ENCODE measurements at regions not wholly inside any gene's neighbourhood (a gene's known extent, or its start where the extent isn't known, plus 50 kb on each side); places are given as distances from the start of the nearest gene placed in this dataset.
"Not testable (repeated sequence)": the region's sequence is repeated elsewhere in the genome, so short reads cannot be mapped to it uniquely, and the experiment has no call there.

DNA sequence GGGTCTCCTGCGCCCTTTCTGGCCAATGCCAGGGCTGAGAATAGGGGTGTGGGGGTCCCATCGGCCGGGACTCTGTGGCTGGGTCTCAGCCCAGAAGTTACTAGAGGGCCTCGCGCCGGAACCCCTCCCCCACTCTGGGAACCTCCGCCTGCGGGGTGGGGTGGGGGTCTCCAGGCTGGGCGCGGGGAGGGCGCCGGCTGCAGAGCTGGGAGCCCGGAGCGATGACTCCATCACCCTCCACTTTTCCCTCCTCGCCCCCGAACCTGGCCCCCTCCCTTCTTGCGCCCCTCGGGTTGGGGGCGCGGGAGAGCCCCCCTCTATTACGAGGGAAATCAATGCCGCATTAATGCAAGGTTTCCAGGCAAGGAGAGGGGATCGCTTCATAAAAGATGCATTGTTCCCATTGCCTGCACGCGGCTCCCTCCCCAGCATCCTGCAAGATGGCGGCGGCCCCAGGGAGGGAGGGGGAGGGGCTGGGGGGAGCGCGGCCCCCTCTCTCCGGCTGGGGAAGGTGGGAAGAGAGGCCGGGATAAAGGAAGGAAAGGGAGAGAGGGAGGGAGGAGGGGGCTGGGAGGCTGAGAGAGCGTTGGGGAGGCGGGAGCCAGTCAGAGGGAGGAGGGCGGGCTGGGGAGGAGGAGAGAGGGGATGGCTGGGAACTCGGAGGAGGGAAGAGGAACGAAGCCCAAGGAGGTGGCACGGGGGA is 156.7 kb downstream of the CRLF3 start:
- H3K9ac ChIP-seq (ENCODE audit: low read length): peak overlapping the region; percentile 8
- H3K27me3 ChIP-seq (ENCODE audit: control insufficient read depth, insufficient read depth, low read length); H3K36me3 ChIP-seq (ENCODE audit: control insufficient read depth, insufficient read depth, low read length); H3K4me1 ChIP-seq (ENCODE audit: control insufficient read depth, insufficient read depth, low read length); H3K9me3 ChIP-seq (ENCODE audit: control insufficient read depth, low read length); H3K4me3 ChIP-seq (ENCODE audit: low read length): not testable (repeated sequence)

- H3K27me3 ChIP-seq (ENCODE audit: control insufficient read depth, insufficient read depth, low read length); H3K9me3 ChIP-seq (ENCODE audit: control insufficient read depth, low read length); H3K4me3 ChIP-seq (ENCODE audit: low read length); H3K9ac ChIP-seq (ENCODE audit: low read length); H3K36me3 ChIP-seq (ENCODE audit: control insufficient read depth, insufficient read depth, low read length); H3K4me1 ChIP-seq (ENCODE audit: control insufficient read depth, insufficient read depth, low read length): not testable (repeated sequence)
Observed at GRCh38 chr17:30666838-30667656, 157.4 kb downstream of the CRLF3 start.

DNA sequence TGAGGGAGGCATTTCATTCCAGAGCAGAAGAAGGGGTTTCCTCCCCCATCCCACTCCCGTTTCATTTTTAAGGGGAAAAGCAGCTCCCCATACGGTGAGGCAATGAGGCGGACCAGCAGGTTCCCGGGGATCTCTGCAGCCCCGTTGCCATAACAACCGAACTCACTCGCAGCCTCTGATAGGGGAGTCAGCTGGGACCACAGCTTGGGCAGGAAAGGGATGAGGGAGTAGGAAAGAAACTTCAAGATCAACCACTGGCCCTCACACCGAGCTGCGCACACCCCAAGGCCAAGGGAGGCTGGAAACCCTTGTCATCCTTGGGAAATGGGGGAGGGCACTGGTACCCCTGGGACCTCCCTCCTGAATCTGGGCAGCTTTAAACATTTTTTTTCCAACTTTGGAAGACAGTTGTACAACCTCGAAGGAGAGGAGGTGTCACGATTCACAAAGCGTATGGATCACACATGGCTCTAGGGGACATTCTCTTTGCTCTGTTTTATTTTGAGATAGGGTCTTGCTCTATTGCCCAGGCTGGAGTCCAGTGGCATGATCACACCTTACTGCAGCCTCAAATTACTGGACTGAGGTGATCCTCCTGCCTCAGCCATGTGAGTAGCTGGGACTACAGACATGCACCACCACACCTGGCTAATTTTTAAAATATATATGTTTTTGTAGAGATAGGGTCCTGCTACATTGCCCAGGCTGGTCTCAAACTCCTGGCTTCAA is 160.6 kb downstream of the CRLF3 start:
- not testable (repeated sequence) for H3K9ac ChIP-seq (ENCODE audit: low read length); H3K9me3 ChIP-seq (ENCODE audit: control insufficient read depth, low read length); H3K27me3 ChIP-seq (ENCODE audit: control insufficient read depth, insufficient read depth, low read length); H3K36me3 ChIP-seq (ENCODE audit: control insufficient read depth, insufficient read depth, low read length); H3K4me1 ChIP-seq (ENCODE audit: control insufficient read depth, insufficient read depth, low read length); H3K4me3 ChIP-seq (ENCODE audit: low read length)

DNA sequence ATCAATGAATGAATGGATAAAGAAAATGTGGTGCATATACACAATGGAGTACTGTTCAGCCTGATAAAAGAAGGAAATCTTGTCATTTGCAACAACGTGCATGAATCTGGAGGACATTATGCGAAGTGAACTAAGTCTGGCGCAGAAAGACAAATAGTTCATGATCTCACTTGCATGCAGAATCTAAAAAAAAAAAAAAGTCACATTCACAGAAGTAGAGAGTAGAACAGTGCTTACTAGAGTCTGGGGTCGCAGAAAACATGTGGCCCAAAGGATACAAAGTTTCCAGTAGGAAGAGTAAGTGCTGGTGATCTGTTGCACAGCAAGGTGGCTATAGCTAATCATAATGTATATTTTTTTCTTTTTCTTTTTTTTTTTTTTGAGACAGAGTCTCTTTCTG is 167.3 kb downstream of the CRLF3 start:
- H3K36me3 ChIP-seq (ENCODE audit: control insufficient read depth, insufficient read depth, low read length); H3K4me1 ChIP-seq (ENCODE audit: control insufficient read depth, insufficient read depth, low read length); H3K9ac ChIP-seq (ENCODE audit: low read length); H3K4me3 ChIP-seq (ENCODE audit: low read length); H3K9me3 ChIP-seq (ENCODE audit: control insufficient read depth, low read length); H3K27me3 ChIP-seq (ENCODE audit: control insufficient read depth, insufficient read depth, low read length): not testable (repeated sequence)

DNA sequence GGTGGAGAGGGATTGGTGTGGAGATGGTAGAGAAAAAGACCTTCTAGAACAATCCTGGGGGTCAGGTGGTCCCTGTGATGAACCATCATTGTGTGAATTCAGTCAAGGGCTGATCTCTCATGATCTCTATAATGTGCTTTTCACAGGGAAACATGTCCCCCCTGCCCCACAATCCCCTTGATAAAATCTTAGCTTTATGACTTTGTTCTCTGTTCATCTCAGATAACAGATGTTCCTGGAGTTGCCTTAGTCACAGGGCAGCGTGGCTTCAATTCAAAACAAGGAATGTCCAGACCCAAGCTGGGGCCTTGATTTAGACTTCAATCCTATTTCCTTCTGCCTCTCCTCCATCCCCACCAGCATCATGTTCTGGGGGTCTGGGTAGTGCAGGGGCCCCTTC is 171.5 kb downstream of the CRLF3 start:
- not testable (repeated sequence) for H3K9ac ChIP-seq (ENCODE audit: low read length); H3K4me3 ChIP-seq (ENCODE audit: low read length); H3K4me1 ChIP-seq (ENCODE audit: control insufficient read depth, insufficient read depth, low read length); H3K36me3 ChIP-seq (ENCODE audit: control insufficient read depth, insufficient read depth, low read length); H3K9me3 ChIP-seq (ENCODE audit: control insufficient read depth, low read length); H3K27me3 ChIP-seq (ENCODE audit: control insufficient read depth, insufficient read depth, low read length)

DNA sequence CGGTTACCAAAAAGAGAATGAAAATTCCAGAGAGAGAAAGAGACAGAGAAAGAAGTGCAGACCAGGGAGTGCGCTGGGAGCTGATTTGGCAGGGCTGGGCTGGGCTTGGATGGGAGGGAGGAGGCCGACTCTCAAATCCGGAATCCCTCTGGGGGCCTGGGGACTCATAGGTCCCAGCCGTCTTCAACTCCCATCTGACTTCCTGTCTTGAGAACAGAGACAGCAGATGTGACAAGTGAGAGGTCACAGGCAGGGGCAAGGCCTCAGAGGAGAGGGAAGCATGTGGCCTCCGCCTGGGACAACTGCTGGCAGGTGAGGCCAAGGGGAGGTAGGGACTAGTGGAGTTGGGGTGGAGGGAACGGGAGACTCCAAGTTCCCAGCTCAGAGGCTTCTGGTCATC is 172.9 kb downstream of the GOSR1 start:
- H3K4me3 ChIP-seq (ENCODE audit: low read length); H3K4me1 ChIP-seq (ENCODE audit: control insufficient read depth, insufficient read depth, low read length); H3K9me3 ChIP-seq (ENCODE audit: control insufficient read depth, low read length); H3K9ac ChIP-seq (ENCODE audit: low read length); H3K36me3 ChIP-seq (ENCODE audit: control insufficient read depth, insufficient read depth, low read length); H3K27me3 ChIP-seq (ENCODE audit: control insufficient read depth, insufficient read depth, low read length): not testable (repeated sequence)

DNA sequence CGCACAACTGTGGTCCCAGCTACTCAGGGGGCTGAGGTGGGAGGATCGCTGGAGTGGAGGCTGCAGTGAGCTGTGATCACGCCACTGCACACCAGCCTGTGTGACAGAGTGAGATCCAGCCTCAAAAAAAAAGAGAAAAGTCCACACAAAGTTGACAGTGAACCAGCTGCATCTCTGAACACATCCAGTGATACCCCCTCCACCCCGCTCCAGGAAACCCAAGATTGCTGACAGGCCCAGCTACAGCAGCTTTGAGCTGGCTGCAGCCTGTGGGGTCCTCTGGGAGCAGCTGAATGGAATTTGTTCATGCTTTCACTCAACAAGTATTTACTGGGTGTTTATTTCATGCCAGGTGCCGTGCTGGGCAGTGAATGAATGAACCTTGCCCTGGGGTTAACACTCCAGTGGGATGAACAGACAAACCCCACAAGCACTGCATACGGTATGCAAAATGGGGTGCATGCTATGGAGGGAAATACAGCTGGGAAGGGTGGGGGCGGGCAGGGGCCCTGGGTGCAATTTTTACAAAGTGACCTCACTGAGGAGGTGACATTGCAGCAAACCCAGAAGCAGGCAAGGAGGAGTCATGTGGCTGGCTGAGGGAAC is 170.9 kb downstream of the GOSR1 start:
- not testable (repeated sequence) for H3K4me3 ChIP-seq (ENCODE audit: low read length); H3K36me3 ChIP-seq (ENCODE audit: control insufficient read depth, insufficient read depth, low read length); H3K9me3 ChIP-seq (ENCODE audit: control insufficient read depth, low read length); H3K9ac ChIP-seq (ENCODE audit: low read length); H3K27me3 ChIP-seq (ENCODE audit: control insufficient read depth, insufficient read depth, low read length); H3K4me1 ChIP-seq (ENCODE audit: control insufficient read depth, insufficient read depth, low read length)

DNA sequence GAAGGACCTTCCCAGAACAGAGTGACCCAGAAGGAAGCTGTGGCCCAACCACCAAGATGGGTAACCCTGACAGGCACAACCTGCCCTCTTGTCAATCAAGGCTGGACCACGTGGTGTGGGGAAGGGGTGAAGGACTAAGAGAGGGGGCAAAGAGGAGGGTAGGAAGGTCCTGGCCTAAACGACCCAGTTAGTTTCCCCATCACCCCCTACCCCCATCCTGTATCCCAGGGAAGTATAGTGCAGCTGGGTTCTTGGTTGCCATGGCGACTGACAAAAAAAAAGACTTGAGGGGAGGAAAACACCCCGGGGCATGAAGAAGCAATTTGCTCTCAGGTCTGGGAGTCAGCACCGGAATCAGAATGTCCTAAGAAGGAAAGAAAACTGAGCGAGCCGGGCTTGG is 168.7 kb downstream of the GOSR1 start:
- H3K9me3 ChIP-seq (ENCODE audit: control insufficient read depth, low read length); H3K9ac ChIP-seq (ENCODE audit: low read length); H3K4me3 ChIP-seq (ENCODE audit: low read length); H3K27me3 ChIP-seq (ENCODE audit: control insufficient read depth, insufficient read depth, low read length); H3K4me1 ChIP-seq (ENCODE audit: control insufficient read depth, insufficient read depth, low read length); H3K36me3 ChIP-seq (ENCODE audit: control insufficient read depth, insufficient read depth, low read length): not testable (repeated sequence)

DNA sequence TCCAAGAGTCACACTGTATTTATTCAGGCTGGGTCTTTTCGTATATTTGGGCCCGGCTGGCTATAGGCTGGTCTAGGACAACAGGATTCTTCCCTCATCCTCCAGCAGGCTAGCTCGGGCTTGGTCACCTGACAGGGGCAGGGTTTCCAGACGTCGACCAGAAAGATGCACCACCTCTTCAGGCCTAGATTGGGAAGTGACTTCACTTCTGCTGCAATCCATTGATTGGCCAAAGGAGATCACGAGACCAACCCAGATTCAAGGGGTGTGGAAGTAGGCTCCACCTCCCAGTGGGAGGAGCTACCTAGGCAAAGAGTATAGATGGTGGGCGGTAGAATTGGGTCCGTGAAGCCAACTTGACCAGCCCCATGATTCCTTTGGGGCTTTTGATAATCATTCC is 167.5 kb downstream of the GOSR1 start:
- not testable (repeated sequence) for H3K27me3 ChIP-seq (ENCODE audit: control insufficient read depth, insufficient read depth, low read length); H3K9ac ChIP-seq (ENCODE audit: low read length); H3K4me1 ChIP-seq (ENCODE audit: control insufficient read depth, insufficient read depth, low read length); H3K36me3 ChIP-seq (ENCODE audit: control insufficient read depth, insufficient read depth, low read length); H3K4me3 ChIP-seq (ENCODE audit: low read length); H3K9me3 ChIP-seq (ENCODE audit: control insufficient read depth, low read length)

- H3K27me3 ChIP-seq (ENCODE audit: control insufficient read depth, insufficient read depth, low read length); H3K4me1 ChIP-seq (ENCODE audit: control insufficient read depth, insufficient read depth, low read length); H3K36me3 ChIP-seq (ENCODE audit: control insufficient read depth, insufficient read depth, low read length); H3K4me3 ChIP-seq (ENCODE audit: low read length); H3K9ac ChIP-seq (ENCODE audit: low read length); H3K9me3 ChIP-seq (ENCODE audit: control insufficient read depth, low read length): not testable (repeated sequence)
Observed at GRCh38 chr17:30644287-30644686, 167.1 kb downstream of the GOSR1 start.

GRCh38 chr17:30641428-30641827 is 164.2 kb downstream of the GOSR1 start:
- not testable (repeated sequence) for H3K27me3 ChIP-seq (ENCODE audit: control insufficient read depth, insufficient read depth, low read length); H3K9ac ChIP-seq (ENCODE audit: low read length); H3K36me3 ChIP-seq (ENCODE audit: control insufficient read depth, insufficient read depth, low read length); H3K4me3 ChIP-seq (ENCODE audit: low read length); H3K4me1 ChIP-seq (ENCODE audit: control insufficient read depth, insufficient read depth, low read length); H3K9me3 ChIP-seq (ENCODE audit: control insufficient read depth, low read length)

GRCh38 chr17:30639391-30639790 is 162.2 kb downstream of the GOSR1 start:
- H3K4me3 ChIP-seq (ENCODE audit: low read length); H3K36me3 ChIP-seq (ENCODE audit: control insufficient read depth, insufficient read depth, low read length); H3K4me1 ChIP-seq (ENCODE audit: control insufficient read depth, insufficient read depth, low read length); H3K9ac ChIP-seq (ENCODE audit: low read length); H3K9me3 ChIP-seq (ENCODE audit: control insufficient read depth, low read length); H3K27me3 ChIP-seq (ENCODE audit: control insufficient read depth, insufficient read depth, low read length): not testable (repeated sequence)
